ENCODE measurements at regions not wholly inside any gene's neighbourhood (a gene's known extent, or its start where the extent isn't known, plus 50 kb on each side); places are given as distances from the start of the nearest gene placed in this dataset.

DNA sequence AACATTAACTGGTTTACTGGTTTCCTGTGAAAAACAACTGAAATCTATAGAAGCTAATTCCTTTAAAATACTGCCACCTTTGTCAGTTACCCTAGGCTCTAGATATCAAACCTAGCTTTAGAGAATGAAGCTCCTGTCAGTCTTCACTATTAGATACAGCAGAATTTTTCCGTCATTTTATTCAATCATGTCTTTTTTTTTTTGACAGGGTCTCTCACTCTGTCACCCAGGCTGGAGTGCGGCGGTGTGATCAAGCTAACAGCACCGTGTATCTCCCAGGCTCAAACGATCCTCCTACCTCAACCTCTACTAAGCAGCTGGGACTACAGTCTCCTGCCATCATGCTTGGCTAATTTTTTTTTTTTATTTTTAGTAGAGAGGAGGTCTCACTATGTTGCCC lies 415.2 kb upstream of the LRRTM4 start:
- Mint-ChIP-seq H3K27me3 (ENCODE audit: low read depth) (no peaks in the 10 kb centered on the region), H3K9me3 (no peaks in the 10 kb centered on the region), H3K36me3 (ENCODE audit: low read depth) (no peaks in the 10 kb centered on the region), H3K4me1 (no peaks in the 10 kb centered on the region), H3K4me3 (no peak overlapping the region), H3K27ac (no peak overlapping the region)
- TF ChIP-seq, protein P1, sequence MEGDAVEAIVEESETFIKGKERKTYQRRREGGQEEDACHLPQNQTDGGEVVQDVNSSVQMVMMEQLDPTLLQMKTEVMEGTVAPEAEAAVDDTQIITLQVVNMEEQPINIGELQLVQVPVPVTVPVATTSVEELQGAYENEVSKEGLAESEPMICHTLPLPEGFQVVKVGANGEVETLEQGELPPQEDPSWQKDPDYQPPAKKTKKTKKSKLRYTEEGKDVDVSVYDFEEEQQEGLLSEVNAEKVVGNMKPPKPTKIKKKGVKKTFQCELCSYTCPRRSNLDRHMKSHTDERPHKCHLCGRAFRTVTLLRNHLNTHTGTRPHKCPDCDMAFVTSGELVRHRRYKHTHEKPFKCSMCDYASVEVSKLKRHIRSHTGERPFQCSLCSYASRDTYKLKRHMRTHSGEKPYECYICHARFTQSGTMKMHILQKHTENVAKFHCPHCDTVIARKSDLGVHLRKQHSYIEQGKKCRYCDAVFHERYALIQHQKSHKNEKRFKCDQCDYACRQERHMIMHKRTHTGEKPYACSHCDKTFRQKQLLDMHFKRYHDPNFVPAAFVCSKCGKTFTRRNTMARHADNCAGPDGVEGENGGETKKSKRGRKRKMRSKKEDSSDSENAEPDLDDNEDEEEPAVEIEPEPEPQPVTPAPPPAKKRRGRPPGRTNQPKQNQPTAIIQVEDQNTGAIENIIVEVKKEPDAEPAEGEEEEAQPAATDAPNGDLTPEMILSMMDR (IDR thresholded peaks at IDR 0.05; ENCODE audit: unreplicated experiment in 3 of 3): no peak

DNA sequence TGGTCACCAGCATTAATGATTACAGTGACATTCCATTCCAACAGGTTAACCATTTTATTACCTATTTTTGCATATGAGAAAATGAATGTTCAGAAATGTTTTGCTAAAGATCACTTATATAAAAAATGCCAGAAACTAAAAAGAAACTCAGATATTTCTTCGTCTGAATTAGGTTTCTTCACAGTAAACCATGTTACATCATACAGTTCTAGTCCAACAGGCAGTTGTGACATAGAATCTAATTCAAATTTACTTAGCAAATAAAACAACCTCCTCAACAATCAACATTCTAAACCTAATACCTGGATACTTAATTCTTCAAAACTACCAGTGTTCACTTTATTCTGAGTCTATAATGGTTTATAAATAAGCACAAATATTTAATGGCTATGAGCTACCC lies 416.3 kb upstream of the LRRTM4 start:
- H3K9me3 Mint-ChIP-seq: no peaks in the 10 kb centered on the region
- no peaks in the 10 kb centered on the region for H3K27me3 Mint-ChIP-seq (ENCODE audit: low read depth)
- no peak overlapping the region for H3K27ac Mint-ChIP-seq
- TF ChIP-seq, protein P1 (IDR thresholded peaks at IDR 0.05; ENCODE audit: unreplicated experiment in 3 of 3): no peak
- no peak overlapping the region for H3K4me3 Mint-ChIP-seq
- no peaks in the 10 kb centered on the region for H3K36me3 Mint-ChIP-seq (ENCODE audit: low read depth)
- no peaks in the 10 kb centered on the region for H3K4me1 Mint-ChIP-seq

DNA sequence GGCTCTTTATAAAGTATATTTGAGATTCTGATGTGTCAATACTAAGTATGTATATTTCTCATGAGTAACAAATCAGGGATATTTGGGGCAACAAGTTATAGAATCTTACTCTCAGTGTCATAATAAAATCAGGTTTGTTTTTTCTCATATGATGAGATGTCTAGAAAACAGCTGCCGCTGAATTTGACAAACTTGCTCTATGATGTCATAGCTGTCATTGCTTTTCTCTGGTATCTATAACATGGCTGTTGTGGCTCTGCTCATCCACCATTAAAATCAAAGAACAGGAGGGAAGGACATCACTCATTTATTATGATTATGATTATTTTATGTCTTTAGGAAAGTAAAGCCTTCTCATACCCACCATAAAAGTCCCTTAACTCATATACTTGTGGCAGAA lies 417.2 kb upstream of the LRRTM4 start:
- TF ChIP-seq, protein P1 (IDR thresholded peaks at IDR 0.05; ENCODE audit: unreplicated experiment in 3 of 3): no peak
- H3K36me3 Mint-ChIP-seq (ENCODE audit: low read depth): no peaks in the 10 kb centered on the region
- H3K9me3 Mint-ChIP-seq: no peaks in the 10 kb centered on the region

DNA sequence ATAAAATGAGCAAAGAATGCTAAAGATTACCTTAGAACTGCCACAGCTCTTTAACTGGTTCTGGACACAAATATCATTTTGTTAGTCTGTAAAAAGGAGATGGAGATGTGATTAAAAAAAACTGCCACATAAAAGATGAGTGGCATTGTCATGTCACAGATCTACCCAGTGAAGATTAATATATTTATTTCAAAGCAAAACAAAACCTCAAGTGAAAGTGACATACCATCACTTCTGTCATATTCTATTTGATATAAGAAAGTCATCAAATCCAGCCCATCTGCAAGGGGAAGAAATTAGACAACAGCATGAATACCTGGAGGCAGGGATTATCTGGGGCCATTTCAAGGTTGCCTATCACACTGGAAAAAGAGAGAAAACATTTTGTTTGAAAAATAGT lies 417.6 kb upstream of the LRRTM4 start:
- no peaks in the 10 kb centered on the region for H3K9me3 Mint-ChIP-seq
- H3K4me3 Mint-ChIP-seq: no peak overlapping the region
- H3K36me3 Mint-ChIP-seq (ENCODE audit: low read depth): no peaks in the 10 kb centered on the region
- TF ChIP-seq, protein P1 (IDR thresholded peaks at IDR 0.05; ENCODE audit: unreplicated experiment in 3 of 3): no peak
- H3K4me1 Mint-ChIP-seq: no peaks in the 10 kb centered on the region
- no peak overlapping the region for H3K27ac Mint-ChIP-seq
- H3K27me3 Mint-ChIP-seq (ENCODE audit: low read depth): no peaks in the 10 kb centered on the region

More for the DNA sequence above, 417.2 kb upstream of the LRRTM4 start:
- H3K27me3 Mint-ChIP-seq (ENCODE audit: low read depth): no peaks in the 10 kb centered on the region
- H3K4me3 Mint-ChIP-seq: no peak overlapping the region
- no peak overlapping the region for H3K27ac Mint-ChIP-seq
- no peaks in the 10 kb centered on the region for H3K4me1 Mint-ChIP-seq

DNA sequence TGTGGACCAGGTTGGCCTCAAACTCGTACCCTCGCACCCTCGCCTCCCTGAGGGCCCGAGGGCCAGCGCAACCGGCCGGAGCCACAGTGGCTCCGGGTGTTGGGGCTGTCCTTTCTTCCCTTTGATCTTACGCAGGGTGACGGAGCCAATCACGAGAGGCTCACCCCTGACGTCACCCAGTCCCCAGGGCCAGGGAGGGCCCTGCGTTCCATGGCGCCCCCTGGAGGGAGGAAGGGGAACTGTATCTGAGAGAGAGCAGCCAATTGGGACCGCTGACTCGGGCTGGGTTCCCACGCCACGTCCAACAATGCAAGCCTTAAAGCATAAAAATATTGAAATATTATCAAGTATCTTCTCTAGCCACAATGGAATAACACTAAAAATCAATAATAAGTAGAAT lies 432.8 kb upstream of the LRRTM4 start:
- Mint-ChIP-seq H3K27me3 (ENCODE audit: low read depth) (no peaks in the 10 kb centered on the region), H3K27ac (no peak overlapping the region), H3K4me1 (no peaks in the 10 kb centered on the region), H3K9me3 (no peaks in the 10 kb centered on the region), H3K36me3 (ENCODE audit: low read depth) (no peaks in the 10 kb centered on the region), H3K4me3 (no peak overlapping the region)
- TF ChIP-seq, protein P1 (IDR thresholded peaks at IDR 0.05; ENCODE audit: unreplicated experiment in 3 of 3): no peak

DNA sequence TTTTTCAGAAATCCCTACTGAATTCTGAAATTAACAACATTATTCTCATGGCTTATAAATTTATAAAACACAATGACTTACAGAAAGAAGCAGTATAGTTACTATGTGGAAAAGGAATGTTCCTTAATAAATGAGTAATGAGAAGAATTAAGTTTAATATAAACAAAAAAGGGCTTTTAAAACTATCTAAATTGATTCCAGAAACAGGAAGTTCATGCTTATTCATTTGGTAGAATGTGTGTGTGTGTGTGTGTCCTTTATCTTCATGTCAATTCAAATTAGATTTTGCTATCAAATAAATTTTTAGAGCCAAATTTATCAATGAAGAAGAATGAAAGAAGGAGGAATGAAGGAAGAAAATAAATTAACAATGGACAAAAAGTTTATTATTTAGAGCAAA lies 440.8 kb upstream of the LRRTM4 start:
- Mint-ChIP-seq H3K4me1 (no peaks in the 10 kb centered on the region), H3K36me3 (ENCODE audit: low read depth) (no peaks in the 10 kb centered on the region), H3K9me3 (no peaks in the 10 kb centered on the region), H3K4me3 (no peak overlapping the region), H3K27me3 (ENCODE audit: low read depth) (no peaks in the 10 kb centered on the region), H3K27ac (no peak overlapping the region)
- TF ChIP-seq, protein P1 (IDR thresholded peaks at IDR 0.05; ENCODE audit: unreplicated experiment in 3 of 3): no peak

Measured in nephron (organoid).